HL-60 (cell line): ENCODE measurements at regions not wholly inside any gene's neighbourhood (a gene's known extent, or its start where the extent isn't known, plus 50 kb on each side); places are given as distances from the start of the nearest gene placed in this dataset.

Experiments used
- CTCF ChIP-seq: IDR thresholded peaks from one replicate; pipeline ENCODE4 v1.5.1; 2011; ENCODE audit warnings: low read length, control low read depth, inconsistent platforms; ENCODE audit not compliant: insufficient read depth
- SPI1 ChIP-seq: IDR thresholded peaks from 2 replicates; pipeline ENCODE4 v1.6.1; 2012; ENCODE audit warnings: low read depth, mild to moderate bottlenecking, borderline replicate concordance
- TF ChIP-seq, protein P1 (sequence below): IDR thresholded peaks from 2 replicates; pipeline ENCODE4 v1.6.1; 2012; ENCODE audit warnings: low read depth; ENCODE audit not compliant: insufficient replicate concordance

- TF ChIP-seq CTCF (no peak), SPI1 (no peak)
- TF ChIP-seq, protein P1, sequence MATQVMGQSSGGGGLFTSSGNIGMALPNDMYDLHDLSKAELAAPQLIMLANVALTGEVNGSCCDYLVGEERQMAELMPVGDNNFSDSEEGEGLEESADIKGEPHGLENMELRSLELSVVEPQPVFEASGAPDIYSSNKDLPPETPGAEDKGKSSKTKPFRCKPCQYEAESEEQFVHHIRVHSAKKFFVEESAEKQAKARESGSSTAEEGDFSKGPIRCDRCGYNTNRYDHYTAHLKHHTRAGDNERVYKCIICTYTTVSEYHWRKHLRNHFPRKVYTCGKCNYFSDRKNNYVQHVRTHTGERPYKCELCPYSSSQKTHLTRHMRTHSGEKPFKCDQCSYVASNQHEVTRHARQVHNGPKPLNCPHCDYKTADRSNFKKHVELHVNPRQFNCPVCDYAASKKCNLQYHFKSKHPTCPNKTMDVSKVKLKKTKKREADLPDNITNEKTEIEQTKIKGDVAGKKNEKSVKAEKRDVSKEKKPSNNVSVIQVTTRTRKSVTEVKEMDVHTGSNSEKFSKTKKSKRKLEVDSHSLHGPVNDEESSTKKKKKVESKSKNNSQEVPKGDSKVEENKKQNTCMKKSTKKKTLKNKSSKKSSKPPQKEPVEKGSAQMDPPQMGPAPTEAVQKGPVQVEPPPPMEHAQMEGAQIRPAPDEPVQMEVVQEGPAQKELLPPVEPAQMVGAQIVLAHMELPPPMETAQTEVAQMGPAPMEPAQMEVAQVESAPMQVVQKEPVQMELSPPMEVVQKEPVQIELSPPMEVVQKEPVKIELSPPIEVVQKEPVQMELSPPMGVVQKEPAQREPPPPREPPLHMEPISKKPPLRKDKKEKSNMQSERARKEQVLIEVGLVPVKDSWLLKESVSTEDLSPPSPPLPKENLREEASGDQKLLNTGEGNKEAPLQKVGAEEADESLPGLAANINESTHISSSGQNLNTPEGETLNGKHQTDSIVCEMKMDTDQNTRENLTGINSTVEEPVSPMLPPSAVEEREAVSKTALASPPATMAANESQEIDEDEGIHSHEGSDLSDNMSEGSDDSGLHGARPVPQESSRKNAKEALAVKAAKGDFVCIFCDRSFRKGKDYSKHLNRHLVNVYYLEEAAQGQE, result no peak
These were observed 425.2 kb upstream of the CNTNAP2 start for GRCh38 chr7:145691377-145691914.
